Hepatocyte (in vitro differentiated cells): ENCODE measurements at regions not wholly inside any gene's neighbourhood (a gene's known extent, or its start where the extent isn't known, plus 50 kb on each side); places are given as distances from the start of the nearest gene placed in this dataset.
A peak's percentile ranks its signal among the peaks of the same experiment; 100 is the strongest.

Experiments used
- DNase-seq: peaks from one replicate; pipeline ENCODE4 v3.0.0-alpha.2; 2016; ENCODE audit warnings: low spot score
- H2AFZ ChIP-seq: fragments of 200-600 bp; sonication (generic); 2 replicates; pipeline ENCODE4 v1.6.0; 2016; ENCODE audit warnings: antibody characterized with exemption, mild to moderate bottlenecking
- H3K27ac ChIP-seq: fragments of 200-600 bp; sonication (generic); 2 replicates; pipeline ENCODE4 v1.5.1; 2016; ENCODE audit warnings: mild to moderate bottlenecking
- H3K27me3 ChIP-seq: fragments of 200-600 bp; sonication (generic); 2 replicates; pipeline ENCODE4 v1.6.1; 2016
- H3K36me3 ChIP-seq: fragments of 200-600 bp; sonication (generic); replicated peaks from 2 replicates; pipeline ENCODE4 v1.5.1; 2016; ENCODE audit warnings: low read depth; ENCODE audit not compliant: insufficient read depth
- H3K4me1 ChIP-seq: fragments of 200-600 bp; sonication (generic); 2 replicates; pipeline ENCODE4 v1.5.1; 2016; ENCODE audit warnings: mild to moderate bottlenecking, moderate library complexity; ENCODE audit not compliant: insufficient read depth
- H3K4me2 ChIP-seq: fragments of 200-600 bp; sonication (generic); 2 replicates; pipeline ENCODE4 v1.6.0; 2016
- H3K4me3 ChIP-seq: fragments of 200-600 bp; sonication (generic); 2 replicates; pipeline ENCODE4 v1.5.1; 2016; ENCODE audit warnings: mild to moderate bottlenecking
- H3K79me2 ChIP-seq: fragments of 200-600 bp; sonication (generic); 2 replicates; pipeline ENCODE4 v1.6.0; 2017; ENCODE audit warnings: mild to moderate bottlenecking
- H3K9me2 ChIP-seq: fragments of 200-600 bp; sonication (generic); replicated peaks from 2 replicates; pipeline ENCODE4 v1.6.0; 2017; ENCODE audit warnings: mild to moderate bottlenecking; ENCODE audit not compliant: insufficient read depth
- H3K9me3 ChIP-seq: fragments of 200-600 bp; sonication (generic); 2 replicates; pipeline ENCODE4 v1.5.1; 2016; ENCODE audit warnings: low read depth, mild to moderate bottlenecking
- H4K20me1 ChIP-seq: fragments of 200-600 bp; sonication (generic); 2 replicates; pipeline ENCODE4 v1.6.0; 2016; ENCODE audit warnings: mild to moderate bottlenecking; ENCODE audit not compliant: insufficient read depth, poor library complexity, severe bottlenecking
- EZH2 ChIP-seq: fragments of 200-600 bp; sonication (generic); IDR thresholded peaks from 2 replicates; pipeline ENCODE4 v1.6.1; 2016; ENCODE audit warnings: antibody characterized with exemption, mild to moderate bottlenecking, borderline replicate concordance
- EZH2phosphoT487 ChIP-seq: fragments of 200-600 bp; sonication (generic); IDR thresholded peaks from one replicate; pipeline ENCODE4 v1.6.1; 2018; ENCODE audit warnings: antibody characterized with exemption, mild to moderate bottlenecking, low read depth, moderate library complexity; ENCODE audit not compliant: unreplicated experiment, severe bottlenecking
- WGBS: methylation state at CpG from one replicate; pipeline ENCODE4 v1.1.6; 2016; ENCODE audit warnings: low lambda C conversion rate; ENCODE audit errors: missing lambda C conversion rate; 5-methylcytosine and 5-hydroxymethylcytosine counted together
- TF ChIP-seq, protein P1 (sequence below): fragments of 200-600 bp; sonication (generic); IDR thresholded peaks from 2 replicates; pipeline ENCODE4 v1.5.1; 2016; ENCODE audit warnings: antibody characterized with exemption, mild to moderate bottlenecking; ENCODE audit not compliant: poor library complexity

DNA sequence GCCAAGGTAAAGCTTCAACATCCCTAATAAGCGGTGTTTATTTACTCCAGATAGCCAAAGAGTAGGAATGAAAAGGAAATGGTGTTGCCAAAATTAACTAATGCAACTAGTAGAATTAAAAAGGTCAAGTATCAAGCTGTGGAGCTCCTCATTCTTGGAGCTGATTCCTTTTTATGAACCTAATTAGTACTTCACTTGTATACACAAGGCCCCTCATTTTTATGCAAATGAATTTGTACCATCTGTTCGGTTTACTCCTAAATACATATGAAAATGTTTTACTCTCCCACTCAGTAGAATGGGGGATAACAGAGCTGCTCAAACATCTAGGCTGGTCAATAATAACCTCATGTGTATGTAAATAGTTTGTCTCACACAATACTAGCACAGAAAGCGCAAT is 426.4 kb upstream of the LUZP2 start:
- no peaks in the 10 kb centered on the region for H4K20me1 ChIP-seq
- DNase-seq, result no peak
- no peak overlapping the region for H3K4me2 ChIP-seq
- no peaks in the 10 kb centered on the region for H3K27me3 ChIP-seq
- H3K79me2 ChIP-seq, result no peaks in the 10 kb centered on the region
- H3K36me3 ChIP-seq, result no peaks in the 10 kb centered on the region
- H3K9me3 ChIP-seq, result no peaks in the 10 kb centered on the region
- TF ChIP-seq, protein P1, sequence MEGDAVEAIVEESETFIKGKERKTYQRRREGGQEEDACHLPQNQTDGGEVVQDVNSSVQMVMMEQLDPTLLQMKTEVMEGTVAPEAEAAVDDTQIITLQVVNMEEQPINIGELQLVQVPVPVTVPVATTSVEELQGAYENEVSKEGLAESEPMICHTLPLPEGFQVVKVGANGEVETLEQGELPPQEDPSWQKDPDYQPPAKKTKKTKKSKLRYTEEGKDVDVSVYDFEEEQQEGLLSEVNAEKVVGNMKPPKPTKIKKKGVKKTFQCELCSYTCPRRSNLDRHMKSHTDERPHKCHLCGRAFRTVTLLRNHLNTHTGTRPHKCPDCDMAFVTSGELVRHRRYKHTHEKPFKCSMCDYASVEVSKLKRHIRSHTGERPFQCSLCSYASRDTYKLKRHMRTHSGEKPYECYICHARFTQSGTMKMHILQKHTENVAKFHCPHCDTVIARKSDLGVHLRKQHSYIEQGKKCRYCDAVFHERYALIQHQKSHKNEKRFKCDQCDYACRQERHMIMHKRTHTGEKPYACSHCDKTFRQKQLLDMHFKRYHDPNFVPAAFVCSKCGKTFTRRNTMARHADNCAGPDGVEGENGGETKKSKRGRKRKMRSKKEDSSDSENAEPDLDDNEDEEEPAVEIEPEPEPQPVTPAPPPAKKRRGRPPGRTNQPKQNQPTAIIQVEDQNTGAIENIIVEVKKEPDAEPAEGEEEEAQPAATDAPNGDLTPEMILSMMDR, result no peak
- TF ChIP-seq EZH2phosphoT487, result no peak
- TF ChIP-seq EZH2, result no peak
- no peak overlapping the region for H3K27ac ChIP-seq
- no peak overlapping the region for H2AFZ ChIP-seq
- WGBS, result 90% methylated on average over 3 of the region's 3 CpGs
- no peaks in the 10 kb centered on the region for H3K9me2 ChIP-seq
- H3K4me1 ChIP-seq, result no peaks in the 10 kb centered on the region
- H3K4me3 ChIP-seq, result no peak overlapping the region

DNA sequence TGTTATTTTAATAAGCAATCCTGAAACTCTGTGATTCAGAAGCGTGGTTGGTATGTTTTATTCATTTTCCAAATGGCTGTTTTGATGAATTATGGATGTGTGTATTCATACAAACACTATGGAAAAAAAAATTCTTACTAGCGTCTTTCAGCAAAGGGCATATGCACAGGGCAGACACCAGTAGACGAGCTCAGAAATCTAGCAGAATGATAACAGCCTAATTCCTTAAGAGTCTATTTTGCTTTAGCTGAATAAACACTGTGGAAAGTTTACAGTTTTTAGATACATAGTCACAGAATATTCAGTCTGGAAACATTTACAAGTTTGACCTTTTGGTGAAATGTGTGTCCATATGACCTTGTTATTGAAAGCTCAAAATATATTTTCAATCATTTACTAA is 418.8 kb upstream of the LUZP2 start:
- DNase-seq, result no peak
- no peak for TF ChIP-seq EZH2phosphoT487
- TF ChIP-seq, protein P1, result no peak
- TF ChIP-seq EZH2, result no peak
- no peaks in the 10 kb centered on the region for H3K36me3 ChIP-seq
- H4K20me1 ChIP-seq, result no peaks in the 10 kb centered on the region
- 39% methylated on average over 3 of the region's 3 CpGs for WGBS
- no peaks in the 10 kb centered on the region for H3K79me2 ChIP-seq
- no peak overlapping the region for H3K4me3 ChIP-seq
- H3K4me1 ChIP-seq, result peaks cover 22% of the 10 kb centered on the region
- H3K4me2 ChIP-seq, result peak overlapping the region; percentile 9
- H3K9me3 ChIP-seq, result no peaks in the 10 kb centered on the region
- H3K9me2 ChIP-seq, result no peaks in the 10 kb centered on the region
- no peak overlapping the region for H2AFZ ChIP-seq
- no peaks in the 10 kb centered on the region for H3K27me3 ChIP-seq
- H3K27ac ChIP-seq, result peak overlapping the region; percentile 18

DNA sequence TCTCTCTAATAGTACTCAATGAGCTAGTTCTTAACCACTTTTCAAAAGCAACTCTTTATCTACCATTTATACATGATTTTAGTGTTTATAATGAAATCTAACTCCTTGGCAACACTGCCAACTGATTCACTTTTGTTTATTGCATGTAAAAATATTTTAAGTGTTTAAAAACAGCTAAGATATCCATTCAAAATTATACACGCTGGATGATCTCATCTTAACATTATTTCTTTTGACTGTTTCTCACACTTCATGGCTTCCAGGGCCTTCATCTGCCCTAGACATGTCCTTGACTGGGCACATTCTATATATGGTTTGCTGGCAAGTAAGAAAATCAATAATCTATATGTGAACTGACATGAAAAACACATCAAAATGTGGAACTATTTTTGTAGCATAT is 414.6 kb upstream of the LUZP2 start:
- Histone ChIP-seq H3K4me1 (peaks cover 22% of the 10 kb centered on the region), H3K9me2 (no peaks in the 10 kb centered on the region), H3K36me3 (no peaks in the 10 kb centered on the region), H4K20me1 (no peaks in the 10 kb centered on the region), H2AFZ (no peak overlapping the region), H3K4me3 (no peak overlapping the region), H3K9me3 (no peaks in the 10 kb centered on the region), H3K4me2 (no peak overlapping the region), H3K27me3 (no peaks in the 10 kb centered on the region), H3K79me2 (no peaks in the 10 kb centered on the region), H3K27ac (no peak overlapping the region)
- TF ChIP-seq EZH2 (no peak), EZH2phosphoT487 (no peak)
- TF ChIP-seq, protein P1, result no peak
- 48% methylated on average over 1 of the region's 1 CpG for WGBS
- DNase-seq, result no peak

DNA sequence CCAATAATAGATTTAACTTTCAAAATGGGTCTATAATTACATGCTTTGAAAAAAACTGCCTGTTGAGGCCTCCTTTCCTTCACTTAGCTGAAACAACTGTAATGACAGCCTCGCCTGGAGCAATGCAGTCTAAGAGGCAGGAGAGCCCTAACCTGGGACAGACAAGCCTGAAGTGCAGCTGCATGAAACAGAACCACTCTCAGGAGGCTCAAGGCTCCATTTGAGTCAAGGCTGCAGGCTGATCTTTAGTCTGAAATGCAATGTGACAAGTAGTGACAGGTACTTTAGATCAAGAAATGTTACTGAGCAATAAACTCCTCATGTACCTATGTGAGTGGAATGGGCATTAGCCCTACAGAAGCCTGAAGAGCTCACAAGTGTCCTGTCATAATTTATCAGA is 414.0 kb upstream of the LUZP2 start:
- Histone ChIP-seq H4K20me1 (no peaks in the 10 kb centered on the region), H3K27me3 (no peaks in the 10 kb centered on the region), H3K36me3 (no peaks in the 10 kb centered on the region), H2AFZ (no peak overlapping the region), H3K9me2 (no peaks in the 10 kb centered on the region), H3K4me3 (no peak overlapping the region), H3K4me2 (no peak overlapping the region), H3K27ac (no peak overlapping the region), H3K9me3 (no peaks in the 10 kb centered on the region), H3K4me1 (peaks cover 18% of the 10 kb centered on the region), H3K79me2 (no peaks in the 10 kb centered on the region)
- DNase-seq, result no peak
- WGBS, result 82% methylated on average over 1 of the region's 1 CpG
- TF ChIP-seq, protein P1, result no peak
- TF ChIP-seq EZH2phosphoT487 (no peak), EZH2 (no peak)
